Hematopoietic multipotent progenitor cell (in vitro differentiated cells): ENCODE measurements at regions not wholly inside any gene's neighbourhood (a gene's known extent, or its start where the extent isn't known, plus 50 kb on each side); places are given as distances from the start of the nearest gene placed in this dataset. TPM values are rescaled to one million over a fixed set of nuclear protein-coding genes. Genes with fewer than 3 reads are reported as not detected.
"Not testable (repeated sequence)": the region's sequence is repeated elsewhere in the genome, so short reads cannot be mapped to it uniquely, and the experiment has no call there.

ENCODE experiments used
- DNase-seq, 3 donors: peaks; one replicate each; pipeline ENCODE4 v3.0.0-alpha.2; 2011 to 2015; ENCODE audit warnings: low read depth in 2 of 3, low spot score in 2 of 3
- small RNA-seq: library from RNA; depleted of rRNA; stranded (forward); fragments of <200 nt; gene quantifications from one replicate; pipeline ENCODE3, GENCODE V24; 2012

- DNase-seq, result peak in 1 of 3 donors; percentile 31
Measured at GRCh38 chr15:22665059-22665702, 121.3 kb upstream of the NIPA1 start.

GRCh38 chr15:22665711-22666110 lies 120.7 kb upstream of the NIPA1 start:
- DNase-seq, result not testable (repeated sequence)

GRCh38 chr15:22684786-22685185 lies 101.7 kb upstream of the NIPA1 start:
- not testable (repeated sequence) for DNase-seq

- DNase-seq, result not testable (repeated sequence)
Measured at GRCh38 chr15:22699881-22700280, 86.6 kb upstream of the NIPA1 start.

- DNase-seq, result not testable (repeated sequence)
Measured at GRCh38 chr15:22710831-22711341, 75.6 kb upstream of the NIPA1 start.

GRCh38 chr15:22713933-22714332 lies 72.5 kb upstream of the NIPA1 start:
- not testable (repeated sequence) for DNase-seq

- peak in 2 of 3 donors; percentile 6 to 9 for DNase-seq
Measured at GRCh38 chr15:22714358-22715132, 71.9 kb upstream of the NIPA1 start.

GRCh38 chr15:22715133-22715845 lies 71.2 kb upstream of the NIPA1 start:
- DNase-seq, result peak in 1 of 3 donors; percentile 2

- peak in 1 of 3 donors; percentile 10 for DNase-seq
Measured at GRCh38 chr15:22719980-22720379, 66.5 kb upstream of the NIPA1 start.

GRCh38 chr15:22726104-22726503 lies 60.3 kb upstream of the NIPA1 start:
- DNase-seq, result not testable (repeated sequence)

GRCh38 chr15:22735067-22735466 lies 51.4 kb upstream of the NIPA1 start:
- DNase-seq, result not testable (repeated sequence)

GRCh38 chr15:22735781-22736180 lies 50.7 kb upstream of the NIPA1 start:
- DNase-seq, result no peak

- DNase-seq, result not testable (repeated sequence)
Measured at GRCh38 chr15:22736200-22736599, 50.2 kb upstream of the NIPA1 start.

Small RNAs in the stretch of these regions (small RNA-seq; reads per million reads assigned to genes)
- not detected for gene AC138649.4
- not detected for gene RN7SL495P
